Stimulated activated CD4-positive, alpha-beta T cell treated with anti-CD3 and anti-CD28 coated beads, Interleukin-2, amount 100 ng/mL, for 24 hours (primary cell): ENCODE measurements at regions not wholly inside any gene's neighbourhood (a gene's known extent, or its start where the extent isn't known, plus 50 kb on each side); places are given as distances from the start of the nearest gene placed in this dataset.

Source experiments
- DNase-seq, 2 donors: peaks; one replicate each; pipeline ENCODE4 v3.0.0-alpha.2; 2020

DNA sequence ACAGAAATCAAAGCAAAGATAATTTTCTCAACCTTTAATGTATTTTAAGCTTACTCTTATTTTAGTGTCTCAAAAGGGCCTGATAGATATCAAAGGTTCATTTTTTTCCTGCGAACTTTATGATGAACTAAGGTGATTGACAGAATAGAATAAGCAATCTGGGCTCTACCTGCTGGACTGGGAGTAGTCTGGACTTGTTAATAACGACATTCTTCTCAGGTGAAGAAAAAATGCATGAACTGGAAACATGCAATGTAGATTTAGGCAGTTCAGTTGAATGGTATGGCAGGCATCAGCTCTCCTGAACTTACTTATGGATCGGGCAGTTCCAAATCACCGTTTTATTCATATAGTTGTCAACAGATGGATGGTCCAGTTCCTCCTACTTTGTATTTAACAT, 189.7 kb upstream of the ZBTB20 start:
- DNase-seq = no peak

DNA sequence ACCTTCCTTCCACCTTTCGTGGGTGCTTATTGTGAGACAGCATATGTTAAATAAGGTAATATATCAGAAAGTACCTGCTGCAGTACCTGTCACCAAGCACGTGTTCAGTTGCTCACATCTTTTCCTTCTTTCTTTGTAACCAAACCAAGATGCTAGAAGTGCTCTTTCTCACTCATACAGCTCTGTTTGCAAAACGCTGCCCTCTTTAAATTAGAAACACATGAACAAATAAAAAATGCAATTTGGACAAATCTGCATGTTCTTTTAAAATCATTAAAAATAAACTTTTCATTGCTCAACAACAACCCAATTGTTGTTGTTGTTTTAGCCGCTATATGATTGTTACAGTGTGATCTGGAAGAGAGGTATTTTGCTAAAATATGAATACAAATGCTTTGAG, 193.5 kb upstream of the ZBTB20 start:
- DNase-seq = no peak

DNA sequence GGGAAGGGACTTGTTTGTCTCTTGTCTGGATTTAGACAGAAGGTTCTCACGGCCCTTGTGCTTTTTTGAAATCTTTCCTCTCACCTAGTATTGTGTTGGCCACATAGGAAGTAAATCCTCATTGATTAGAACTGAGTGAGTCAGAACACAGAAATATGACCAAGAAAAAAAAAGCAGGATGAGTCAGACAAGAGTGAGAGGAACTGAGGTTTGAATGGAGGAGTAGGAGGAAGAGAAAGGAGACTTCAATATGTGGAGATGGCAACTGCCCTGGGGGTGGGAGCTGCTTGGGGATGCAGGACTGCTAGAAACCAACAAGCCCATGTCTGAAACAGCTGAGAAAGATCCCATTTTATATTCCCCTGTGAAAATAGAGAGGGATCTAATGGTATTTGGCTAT, 194.1 kb upstream of the ZBTB20 start:
- no peak for DNase-seq

DNA sequence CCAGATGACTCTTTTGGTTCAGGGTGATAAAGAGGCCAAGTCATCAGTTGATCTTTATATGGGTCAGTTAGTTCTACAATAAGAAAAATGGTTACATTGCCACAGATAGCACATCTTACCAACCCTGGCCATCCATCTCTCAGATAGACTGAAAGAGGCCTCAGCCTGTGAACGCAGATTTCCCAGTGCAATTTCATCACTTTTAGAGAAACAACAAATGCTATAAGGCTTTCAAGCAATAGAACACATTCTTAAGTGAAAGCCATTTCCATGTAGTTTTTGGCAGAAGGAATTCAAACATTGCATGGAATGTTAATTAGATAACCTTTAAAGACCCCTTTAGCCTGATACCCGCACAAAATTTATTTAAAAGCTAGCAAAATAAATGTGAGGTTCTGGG, 200.6 kb upstream of the ZBTB20 start:
- DNase-seq = no peak

DNA sequence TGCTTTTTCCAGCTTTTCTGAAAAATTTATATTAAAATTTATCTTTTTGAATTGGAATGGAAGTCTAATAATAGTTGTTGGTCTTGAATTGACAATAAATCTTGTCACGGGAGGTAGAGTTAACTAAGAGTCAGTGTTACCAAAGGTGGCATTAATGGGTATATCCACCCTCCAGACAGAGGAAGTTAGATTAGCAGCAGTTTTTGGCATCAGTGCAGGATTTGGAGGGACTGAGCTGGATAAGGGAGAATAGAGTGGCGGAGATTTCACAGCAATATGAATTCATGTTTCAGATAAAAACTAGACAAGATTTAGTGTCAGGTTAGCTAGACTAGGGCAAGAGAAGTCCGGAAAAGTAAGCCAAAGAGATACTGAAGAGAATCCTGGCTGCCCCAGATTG, 201.3 kb upstream of the ZBTB20 start:
- DNase-seq = no peak

DNA sequence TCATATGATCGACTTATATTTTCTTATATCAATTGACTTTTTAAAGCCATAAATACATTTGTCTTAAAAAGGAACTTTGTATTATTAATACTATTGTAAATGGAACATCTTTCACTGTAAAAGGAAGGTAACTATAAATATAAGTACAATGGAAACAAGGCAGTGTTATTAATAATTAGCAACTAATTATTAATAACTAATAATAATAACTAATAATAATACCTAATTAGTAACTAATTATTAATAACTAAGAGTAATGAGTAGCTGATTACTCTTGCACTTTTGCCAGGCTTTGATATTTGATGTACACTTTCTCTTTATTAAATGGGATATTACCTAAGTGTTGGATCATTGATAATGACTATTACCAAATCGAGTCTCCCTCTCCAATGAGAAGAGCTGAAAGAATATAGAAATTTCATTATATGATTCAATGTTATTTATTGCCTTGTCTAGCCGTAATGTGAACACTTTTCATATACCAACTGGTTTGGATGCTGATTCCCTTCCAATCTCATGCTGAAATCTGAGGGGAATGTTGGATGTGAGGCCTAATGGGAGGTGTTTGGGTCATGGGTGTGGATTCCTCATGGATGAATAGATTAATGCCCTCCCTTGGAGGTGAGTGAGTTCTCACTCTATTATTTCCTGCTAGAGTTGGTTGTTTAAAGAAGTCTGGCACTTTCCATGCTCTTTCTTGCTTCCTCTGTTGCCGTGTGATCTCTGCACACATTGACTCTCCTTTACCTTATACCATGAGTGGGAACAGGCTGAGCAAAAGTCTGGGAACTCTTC, 202.1 kb upstream of the ZBTB20 start:
- no peak for DNase-seq

DNA sequence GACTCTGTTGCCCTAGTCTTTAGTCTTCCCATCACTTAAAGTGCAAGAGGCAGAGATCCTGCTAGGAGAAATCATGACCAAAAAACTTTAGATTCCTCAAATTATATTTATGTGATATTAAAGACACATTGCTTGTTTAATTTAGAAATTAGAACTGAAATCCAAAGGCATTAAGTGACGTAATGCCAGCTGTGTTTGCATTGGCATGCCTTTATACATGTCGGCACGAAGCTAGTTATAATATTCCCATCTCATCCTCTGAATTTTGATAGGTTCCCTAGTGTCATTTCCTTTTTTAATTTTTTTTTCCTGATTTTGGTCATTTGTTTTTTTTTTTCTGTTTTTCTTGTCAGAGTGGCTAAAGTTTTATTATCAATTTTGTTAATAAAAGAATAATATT, 203.5 kb upstream of the ZBTB20 start:
- no peak for DNase-seq

DNA sequence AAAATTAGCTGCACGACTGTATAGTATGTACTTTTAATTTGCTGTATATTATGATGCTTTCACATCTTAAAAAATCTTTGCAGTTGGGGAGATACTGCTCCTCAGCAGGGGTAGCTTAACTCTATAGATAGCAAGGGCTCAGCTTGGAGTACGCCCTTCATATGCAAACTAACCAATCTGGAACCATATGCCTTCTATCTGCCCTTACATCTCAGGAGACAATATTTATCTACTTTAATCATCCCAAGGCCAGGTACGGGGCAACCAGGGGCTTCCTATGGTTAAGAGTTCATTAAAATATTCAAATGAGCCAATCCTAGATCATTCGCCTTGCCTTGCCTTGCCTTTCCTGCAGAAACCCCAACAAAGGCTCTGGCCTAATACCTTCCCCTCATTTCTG, 204.1 kb upstream of the ZBTB20 start:
- no peak for DNase-seq

DNA sequence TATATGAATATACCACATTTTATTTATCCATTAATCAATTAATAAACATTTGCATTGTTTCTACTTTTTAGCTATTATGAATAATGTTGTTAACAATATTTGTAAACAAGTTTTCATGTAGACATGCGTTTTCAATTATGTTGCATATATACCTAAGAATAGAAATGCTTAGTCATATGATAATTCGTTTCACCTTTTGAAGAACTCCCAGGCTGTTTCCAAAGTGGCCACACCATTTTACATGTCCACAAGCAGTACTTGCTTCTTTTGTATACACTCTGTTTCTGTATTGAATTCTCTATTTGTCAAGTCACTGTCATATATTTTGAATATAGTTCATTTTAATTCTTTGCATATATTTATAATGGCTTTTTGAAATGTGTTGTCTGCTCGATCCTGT, 206.9 kb upstream of the ZBTB20 start:
- no peak for DNase-seq

DNA sequence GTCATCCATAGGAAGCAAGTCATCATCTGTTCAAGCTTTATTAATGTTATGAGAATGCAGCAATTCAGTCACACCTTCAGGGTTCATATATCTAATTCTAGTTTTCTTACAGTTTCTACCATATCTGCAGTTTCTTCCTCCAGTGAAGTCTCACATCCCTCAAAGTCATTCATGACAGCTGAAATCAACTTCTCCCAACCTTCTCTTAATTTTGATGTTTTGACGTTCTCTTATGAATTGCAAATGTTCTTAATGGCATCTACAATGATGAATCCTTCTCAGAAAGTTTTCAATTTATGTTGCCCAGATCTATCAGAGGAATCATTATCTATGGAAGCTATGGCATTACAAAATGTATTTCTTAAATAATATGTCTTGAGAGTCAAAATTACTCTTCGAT, 210.4 kb upstream of the ZBTB20 start:
- no peak for DNase-seq

DNA sequence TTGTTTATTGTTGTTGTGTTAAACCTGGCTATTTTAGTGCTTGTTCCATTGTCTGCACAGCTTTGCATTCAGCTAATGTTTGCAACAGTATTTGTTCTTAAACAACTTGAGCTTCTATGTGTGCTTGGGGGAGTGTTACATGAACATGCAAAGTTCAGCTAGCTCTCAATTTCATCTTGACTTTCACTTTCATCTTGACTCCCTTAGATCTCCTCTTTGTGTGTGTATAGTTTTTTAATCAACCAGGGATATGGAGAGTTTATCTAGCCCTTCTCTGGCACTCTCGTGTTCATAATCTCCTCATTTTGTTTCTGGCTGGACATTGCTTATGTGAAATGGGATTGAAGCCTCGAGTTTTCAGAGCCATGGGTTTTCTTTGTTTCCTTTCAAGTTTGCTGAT, 212.4 kb upstream of the ZBTB20 start:
- no peak for DNase-seq

DNA sequence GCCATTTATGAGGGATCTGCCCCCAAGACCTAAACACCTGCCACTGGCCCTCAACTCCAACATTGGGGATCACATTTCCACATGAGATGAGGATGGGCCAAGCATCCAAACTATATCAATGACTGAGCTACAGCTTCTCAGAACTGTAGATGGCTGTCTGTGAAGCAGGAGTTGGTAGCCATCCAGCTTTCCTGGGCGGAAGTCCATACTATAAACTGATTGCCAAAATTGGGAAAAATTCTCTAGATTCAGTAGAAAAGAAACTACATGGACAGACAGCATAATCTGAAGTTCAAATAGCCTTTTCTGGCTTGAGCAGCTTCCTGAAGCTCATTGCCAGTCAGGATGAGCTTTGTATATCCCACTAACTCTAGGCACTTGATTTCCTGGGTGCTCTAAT, 214.7 kb upstream of the ZBTB20 start:
- DNase-seq = no peak

DNA sequence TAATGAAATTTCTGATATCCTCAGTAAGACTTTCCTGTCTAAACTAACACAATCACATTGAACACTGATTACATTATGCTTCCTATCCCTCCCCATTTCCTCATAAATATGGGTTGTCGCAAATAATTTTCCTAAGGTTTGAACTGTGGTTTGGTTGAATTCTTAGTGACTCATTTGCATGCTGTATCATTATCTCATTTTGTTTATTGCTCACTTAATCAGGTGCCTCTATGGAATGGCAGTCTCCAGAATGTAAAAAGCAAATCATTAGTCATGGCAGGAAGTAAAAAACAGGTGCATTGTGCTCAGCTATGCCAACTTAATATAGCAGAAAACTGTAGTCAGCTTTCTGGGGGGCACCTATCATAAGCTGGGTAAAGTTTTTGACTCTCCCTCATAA, 216.0 kb upstream of the ZBTB20 start:
- no peak for DNase-seq

DNA sequence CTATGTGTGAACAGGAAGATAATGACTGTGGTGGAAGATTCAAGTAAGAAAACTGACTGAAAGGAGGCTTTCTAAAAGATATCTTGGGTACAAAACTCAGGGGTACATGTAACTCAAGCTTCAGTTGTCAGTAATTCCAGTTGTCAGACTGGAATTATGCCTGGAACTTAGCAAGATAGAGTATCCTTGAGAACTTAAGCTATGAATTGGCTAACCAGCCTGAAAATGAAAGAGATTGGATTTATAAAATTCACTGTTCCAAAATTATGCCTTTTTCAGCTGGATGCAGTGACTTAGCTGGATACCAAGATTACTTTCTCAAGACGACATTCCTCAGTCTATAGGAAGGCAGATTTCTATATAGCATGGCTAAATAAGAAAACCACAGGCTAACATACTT, 221.9 kb upstream of the ZBTB20 start:
- DNase-seq = no peak

DNA sequence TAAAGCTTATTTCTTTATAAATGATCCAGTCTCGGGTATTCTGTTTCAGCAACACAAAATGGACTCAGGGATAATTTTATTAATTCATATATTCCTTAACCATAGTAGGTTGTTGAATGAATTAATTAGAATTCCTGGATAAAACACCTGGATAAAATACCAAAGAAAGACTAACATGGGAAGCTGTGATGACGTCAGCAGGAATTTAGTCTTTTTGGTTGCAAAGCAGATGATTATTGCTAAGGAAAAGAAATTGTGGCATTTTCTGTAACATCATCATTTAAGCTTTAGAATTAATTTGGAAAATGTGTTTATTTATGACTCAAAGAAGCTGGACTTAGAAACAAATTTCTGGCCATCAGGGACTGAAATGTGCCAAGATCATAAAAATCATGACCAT, 228.3 kb upstream of the ZBTB20 start:
- DNase-seq = no peak

DNA sequence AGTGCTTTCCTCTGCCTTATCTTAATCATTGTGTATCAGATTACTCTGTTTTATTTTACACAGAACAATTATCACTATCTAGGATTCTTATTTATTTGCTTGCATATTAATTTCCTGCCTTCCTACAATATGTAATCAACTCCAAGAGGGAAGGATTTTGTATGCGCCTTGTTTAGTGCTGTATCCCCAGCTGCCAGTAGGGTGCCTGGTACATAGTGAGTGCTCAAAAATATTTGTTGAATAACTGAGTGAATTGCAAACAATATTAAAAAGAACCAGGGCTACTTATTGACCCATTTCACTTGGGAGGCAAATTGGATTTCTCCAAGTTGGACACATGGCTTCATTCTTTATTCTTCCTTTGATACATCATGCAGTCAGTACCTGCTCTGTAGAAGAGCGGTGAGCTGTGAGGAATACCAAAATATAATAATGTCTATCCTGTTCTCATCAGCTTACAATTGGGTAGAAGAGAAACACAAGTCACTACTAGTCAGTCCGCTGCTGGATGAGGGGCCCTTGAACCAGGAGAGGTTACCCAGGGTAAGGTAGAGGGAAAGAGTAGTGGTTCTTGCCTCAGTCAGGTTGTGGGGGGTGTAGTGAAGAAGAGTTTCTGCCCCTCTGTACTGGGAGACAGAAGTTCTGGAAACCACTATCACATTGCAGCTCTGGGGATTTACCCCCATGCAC, 233.9 kb upstream of the ZBTB20 start:
- DNase-seq = no peak

DNA sequence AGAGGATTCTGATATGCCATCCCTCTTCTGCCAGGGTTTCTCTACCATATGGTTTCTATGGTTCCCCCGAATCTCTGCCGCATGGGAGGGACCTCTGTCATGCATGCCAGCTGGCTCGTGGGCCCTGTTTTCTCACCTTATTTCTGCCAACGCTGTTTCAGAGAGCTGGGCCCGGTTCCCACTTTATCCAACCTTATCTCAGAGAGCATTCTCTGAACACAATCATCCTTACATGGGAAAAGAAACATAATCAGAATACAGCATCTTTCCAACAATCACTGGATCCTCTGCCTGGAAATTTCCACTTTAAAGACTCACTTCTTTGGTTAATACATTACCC, 234.5 kb upstream of the ZBTB20 start:
- no peak for DNase-seq

DNA sequence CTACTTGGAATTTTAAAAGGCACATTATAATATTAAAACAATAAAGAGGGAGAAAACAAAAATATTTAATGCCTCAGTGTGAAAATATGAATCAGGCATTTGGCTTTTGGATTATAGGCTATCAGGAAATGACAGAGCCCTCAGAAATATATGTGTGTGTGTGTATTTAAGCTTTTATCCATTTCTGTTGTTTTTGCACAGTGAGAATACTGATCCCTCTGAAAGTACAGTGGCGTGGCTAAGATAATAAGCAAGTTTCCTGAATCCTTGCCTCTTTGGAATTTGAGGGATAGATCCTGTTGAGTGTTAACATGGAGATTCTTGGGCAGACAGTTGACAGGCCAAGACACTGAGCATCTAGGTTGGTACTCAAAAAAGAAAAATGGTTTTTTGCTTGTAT, 234.8 kb upstream of the ZBTB20 start:
- DNase-seq = no peak

DNA sequence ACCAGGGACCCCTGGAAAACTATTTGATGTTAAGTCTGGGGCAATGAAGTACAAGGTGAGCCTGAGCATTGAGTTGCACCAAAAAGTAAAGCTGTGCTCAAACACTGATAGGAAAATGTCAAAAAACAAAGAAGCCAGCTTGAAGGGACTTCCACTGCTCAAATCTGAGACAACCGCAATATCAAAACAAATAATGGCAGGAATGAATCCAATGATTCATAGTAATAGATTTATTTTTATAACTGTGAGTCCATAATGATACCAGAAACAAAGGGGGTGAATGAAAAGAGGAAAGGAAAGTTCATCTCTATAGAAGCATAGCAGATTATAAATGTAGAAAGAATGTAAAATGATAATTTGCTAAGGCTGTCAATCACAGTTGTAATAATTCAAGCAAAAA, 237.3 kb upstream of the ZBTB20 start:
- no peak for DNase-seq

DNA sequence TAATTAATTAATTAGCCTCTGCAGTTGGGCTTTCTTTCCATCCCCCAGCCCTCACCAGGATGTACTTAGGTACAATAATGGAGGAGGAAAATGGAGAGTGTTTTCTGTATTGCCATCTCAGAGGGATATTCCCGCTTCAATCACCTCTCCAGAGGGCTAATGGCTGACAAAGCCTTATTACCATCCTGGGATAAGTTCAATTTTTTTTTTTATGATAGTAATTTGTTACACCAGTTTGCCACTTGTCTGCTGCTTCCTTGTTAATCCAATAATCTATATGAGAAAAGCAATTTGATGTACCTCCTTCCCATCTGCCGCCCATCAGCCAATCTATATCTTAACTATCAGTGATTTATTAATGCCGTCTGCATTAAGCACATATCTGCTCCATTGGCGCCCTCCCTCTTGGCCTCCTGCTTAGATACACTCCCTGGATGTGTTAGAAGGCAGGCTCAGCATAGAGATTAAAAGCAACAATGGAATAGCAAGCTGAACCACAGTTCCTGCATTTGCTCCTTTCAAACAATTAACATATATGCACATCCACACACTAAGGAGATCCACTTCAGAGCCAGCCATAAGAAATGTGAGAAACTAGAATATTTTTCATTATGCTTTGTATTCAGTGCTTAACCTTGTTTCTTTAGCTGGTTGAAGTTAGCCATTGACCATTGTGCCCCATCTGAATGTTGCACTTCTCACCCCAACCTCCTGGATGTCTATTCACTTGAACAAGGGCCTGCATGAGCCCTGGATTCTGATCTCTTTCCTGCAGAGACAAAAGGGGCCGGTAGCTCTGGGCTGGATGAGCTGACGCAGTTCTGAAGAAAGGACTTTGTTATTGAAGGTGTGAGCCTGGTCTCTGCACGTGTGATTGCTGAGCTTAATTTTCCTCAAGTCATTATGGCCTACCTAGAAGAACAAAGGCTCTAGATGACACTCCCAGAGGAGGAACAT, 237.3 kb upstream of the GAP43 start:
- DNase-seq = no peak

DNA sequence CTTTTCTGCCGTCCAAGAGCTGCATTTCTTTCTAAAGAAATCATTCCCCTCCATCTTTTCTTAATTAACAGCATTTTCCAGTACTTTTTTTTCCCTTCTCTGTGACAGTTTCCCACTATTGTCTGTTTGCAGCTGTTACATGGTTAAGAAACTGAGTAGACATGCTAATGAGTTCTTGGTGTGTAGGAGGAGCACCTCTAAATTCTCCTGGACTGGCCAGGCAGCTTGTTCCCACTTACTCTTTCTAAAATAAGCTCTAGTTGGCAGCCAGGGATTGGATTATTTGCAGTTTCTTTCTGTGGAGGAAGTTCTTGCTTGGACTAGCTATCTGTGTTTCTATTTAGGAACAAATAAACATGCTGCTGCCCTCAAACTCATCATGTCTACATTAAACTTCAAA, 235.1 kb upstream of the GAP43 start:
- DNase-seq = no peak

DNA sequence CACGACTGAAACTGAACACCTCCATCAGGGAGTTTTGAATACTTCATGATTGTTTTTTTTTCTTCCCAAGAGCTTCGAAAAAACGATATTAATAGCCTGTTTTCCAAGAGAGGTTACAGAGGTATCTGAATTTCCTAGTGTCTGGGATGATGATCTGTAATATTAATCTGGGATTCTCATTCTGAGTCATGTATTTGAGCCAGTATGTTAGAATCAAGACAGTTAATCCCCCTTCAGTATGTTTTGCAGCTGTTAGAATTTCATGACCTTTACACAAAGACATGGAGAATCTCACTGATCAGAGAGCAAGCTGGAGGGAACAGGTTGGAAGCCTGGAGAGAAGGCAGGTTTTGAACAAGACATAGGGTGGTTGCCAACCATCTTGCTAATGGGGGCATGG, 234.5 kb upstream of the GAP43 start:
- DNase-seq = no peak

DNA sequence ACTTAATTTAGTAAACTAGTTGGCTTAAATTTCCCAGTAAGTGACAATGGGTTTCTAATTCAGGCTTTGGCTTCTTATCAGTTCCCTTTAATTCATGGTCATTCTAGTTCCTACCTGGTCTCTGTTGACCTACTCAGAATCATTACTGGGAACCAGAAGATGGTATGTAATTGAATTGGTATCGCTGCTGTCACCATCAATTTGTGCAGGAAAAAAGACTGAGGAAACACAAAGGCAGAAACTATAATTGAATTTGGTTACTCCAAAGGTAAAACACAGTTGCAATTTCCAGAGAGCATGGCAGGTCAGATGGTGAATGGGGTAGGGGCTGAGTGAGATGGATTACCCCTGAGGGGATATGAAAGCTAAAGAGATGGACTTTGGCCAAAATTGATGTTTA, 226.5 kb upstream of the GAP43 start:
- DNase-seq = no peak

DNA sequence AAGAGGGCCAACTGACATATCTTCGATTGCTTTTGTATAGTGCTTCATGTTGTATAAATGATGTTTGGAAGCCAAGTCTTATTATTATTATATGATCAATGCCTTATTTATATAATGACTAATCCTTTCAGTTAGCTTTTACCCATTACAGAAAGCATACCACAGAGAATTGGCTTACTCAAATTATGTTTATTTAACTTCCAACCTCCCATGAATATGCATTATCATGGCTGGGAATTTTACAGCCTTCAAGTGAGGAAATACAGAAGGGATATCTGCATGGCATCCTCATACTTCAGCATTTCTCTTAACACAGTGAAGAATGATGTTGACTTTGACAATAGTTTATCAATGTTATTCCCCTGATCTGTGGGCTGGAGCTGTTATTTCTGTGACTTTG, 225.9 kb upstream of the GAP43 start:
- DNase-seq = no peak
